PFSK-1 (cell line): ENCODE measurements at regions not wholly inside any gene's neighbourhood (a gene's known extent, or its start where the extent isn't known, plus 50 kb on each side); places are given as distances from the start of the nearest gene placed in this dataset.

Experiments
- FOXP2 ChIP-seq: optimal IDR thresholded peaks from 2 replicates; pipeline ENCODE3; 2011; ENCODE audit warnings: borderline replicate concordance, control low read depth, inconsistent platforms; ENCODE audit not compliant: insufficient read depth; ENCODE audit errors: extremely low read length, extremely low read depth
- POLR2AphosphoS5 ChIP-seq: IDR thresholded peaks from 2 replicates; pipeline ENCODE4 v1.6.1; 2012; ENCODE audit warnings: low read depth, mild to moderate bottlenecking, control low read depth, low read length, moderate library complexity
- REST ChIP-seq, 2 experiments: IDR thresholded peaks; 2 replicates each; pipeline versions ENCODE4 v1.6.1 to v1.8.0; 2011 to 2012; ENCODE audit warnings: low read depth in 2 of 2, low read length in 2 of 2, control low read depth in 1 of 2, inconsistent platforms in 1 of 2, mild to moderate bottlenecking in 1 of 2, moderate library complexity in 1 of 2; ENCODE audit not compliant: insufficient read depth in 1 of 2
- SIN3A ChIP-seq: IDR thresholded peaks from 2 replicates; pipeline ENCODE4 v1.6.1; 2012; ENCODE audit warnings: mild to moderate bottlenecking, low read length, moderate library complexity, borderline replicate concordance; ENCODE audit not compliant: insufficient read depth
- TAF1 ChIP-seq: IDR thresholded peaks from 2 replicates; pipeline ENCODE4 v1.6.1; 2012; ENCODE audit warnings: low read length, control low read depth, borderline replicate concordance; ENCODE audit not compliant: insufficient read depth

GRCh38 chr13:80451641-80452040 is 110.7 kb upstream of the SPRY2 start:
- TF ChIP-seq TAF1, result no peak

- no peak for TF ChIP-seq FOXP2
Observed at GRCh38 chr13:80450386-80450785, 109.5 kb upstream of the SPRY2 start.

- TF ChIP-seq REST (IDR thresholded peaks at IDR 0.05; ENCODE audit: insufficient read depth in 1 of 2, low read depth in 2 of 2, low read length in 2 of 2) (no peak), POLR2AphosphoS5 (no peak), TAF1 (no peak), FOXP2 (no peak), SIN3A (no peak)
Observed at GRCh38 chr13:80448725-80449124, 107.8 kb upstream of the SPRY2 start.

GRCh38 chr13:80447747-80448146 is 106.8 kb upstream of the SPRY2 start:
- no peak for TF ChIP-seq SIN3A
- no peak for TF ChIP-seq POLR2AphosphoS5
- TF ChIP-seq FOXP2, result no peak
- TF ChIP-seq REST (IDR thresholded peaks at IDR 0.05; ENCODE audit: insufficient read depth in 1 of 2, low read depth in 2 of 2, low read length in 2 of 2), result no peak
- TF ChIP-seq TAF1, result no peak

- TF ChIP-seq SIN3A (no peak), FOXP2 (no peak), TAF1 (no peak), REST (IDR thresholded peaks at IDR 0.05; ENCODE audit: insufficient read depth in 1 of 2, low read depth in 2 of 2, low read length in 2 of 2) (no peak), POLR2AphosphoS5 (no peak)
Observed at GRCh38 chr13:80444240-80445015, 103.5 kb upstream of the SPRY2 start.

GRCh38 chr13:80442609-80443008 is 101.7 kb upstream of the SPRY2 start:
- no peak for TF ChIP-seq REST (IDR thresholded peaks at IDR 0.05; ENCODE audit: insufficient read depth in 1 of 2, low read depth in 2 of 2, low read length in 2 of 2)
- no peak for TF ChIP-seq FOXP2
- TF ChIP-seq SIN3A, result no peak
- TF ChIP-seq POLR2AphosphoS5, result no peak
- no peak for TF ChIP-seq TAF1
